MM.1S (cell line): ENCODE measurements at regions not wholly inside any gene's neighbourhood (a gene's known extent, or its start where the extent isn't known, plus 50 kb on each side); places are given as distances from the start of the nearest gene placed in this dataset.

ENCODE experiments used
- DNase-seq: peaks from one replicate; pipeline ENCODE4 v3.0.0-alpha.2; 2015
- H2AFZ ChIP-seq: fragments of 300-600 bp; sonication (generic); 2 replicates; pipeline ENCODE4 v1.6.0; 2016; ENCODE audit warnings: antibody characterized with exemption, low read length
- H3F3A ChIP-seq: fragments of 300-600 bp; sonication (generic); 2 replicates; pipeline ENCODE4 v1.6.1; 2016; ENCODE audit warnings: mild to moderate bottlenecking, antibody characterized with exemption, low read length, moderate library complexity, mixed read lengths; ENCODE audit not compliant: insufficient read depth
- H3K27ac ChIP-seq: fragments of 300-600 bp; sonication (generic); 2 replicates; pipeline ENCODE4 v1.5.1; 2016; ENCODE audit warnings: mild to moderate bottlenecking, low read length
- H3K27me3 ChIP-seq: fragments of 300-600 bp; sonication (generic); replicated peaks from 2 replicates; pipeline ENCODE4 v1.6.0; 2016; ENCODE audit warnings: low read length; ENCODE audit not compliant: insufficient read depth
- H3K36me3 ChIP-seq: fragments of 300-600 bp; sonication (generic); replicated peaks from 2 replicates; pipeline ENCODE4 v1.6.1; 2016; ENCODE audit warnings: mild to moderate bottlenecking, low read length, mixed read lengths; ENCODE audit not compliant: insufficient read depth
- H3K4me1 ChIP-seq: fragments of 300-600 bp; sonication (generic); 2 replicates; pipeline ENCODE4 v1.6.1; 2016; ENCODE audit warnings: low read length, mixed read lengths
- H3K4me2 ChIP-seq: fragments of 300-600 bp; sonication (generic); 2 replicates; pipeline ENCODE4 v1.6.0; 2016; ENCODE audit warnings: low read depth, low read length
- H3K4me3 ChIP-seq: fragments of 300-600 bp; sonication (generic); 2 replicates; pipeline ENCODE4 v1.5.1; 2016; ENCODE audit warnings: low read length, mixed read lengths
- H3K79me2 ChIP-seq: fragments of 300-600 bp; sonication (generic); 2 replicates; pipeline ENCODE4 v1.6.1; 2016; ENCODE audit warnings: mixed run types, low read length, mixed read lengths
- H3K9ac ChIP-seq: fragments of 300-600 bp; sonication (generic); 2 replicates; pipeline ENCODE4 v1.6.1; 2016; ENCODE audit warnings: low read length, mixed read lengths
- H3K9me2 ChIP-seq: fragments of 300-600 bp; sonication (generic); replicated peaks from 2 replicates; pipeline ENCODE4 v1.6.1; 2016; ENCODE audit warnings: mild to moderate bottlenecking, low read length, mixed read lengths; ENCODE audit not compliant: insufficient read depth
- H3K9me3 ChIP-seq: fragments of 300-600 bp; sonication (generic); replicated peaks from 2 replicates; pipeline ENCODE4 v1.6.1; 2016; ENCODE audit warnings: mild to moderate bottlenecking, low read length, mixed read lengths; ENCODE audit not compliant: insufficient read depth
- H4K20me1 ChIP-seq: fragments of 300-600 bp; sonication (generic); 2 replicates; pipeline ENCODE4 v1.6.1; 2016; ENCODE audit warnings: mild to moderate bottlenecking, low read length, moderate library complexity, mixed read lengths; ENCODE audit not compliant: insufficient read depth
- CTCF ChIP-seq: fragments of 300-600 bp; sonication (generic); IDR thresholded peaks from 2 replicates; pipeline ENCODE4 v1.5.1; 2016; ENCODE audit warnings: antibody characterized with exemption, low read length, mixed read lengths
- EZH2 ChIP-seq: fragments of 300-600 bp; sonication (generic); optimal IDR thresholded peaks from 2 replicates; pipeline ENCODE3; 2017; ENCODE audit warnings: low read depth, mild to moderate bottlenecking, antibody characterized with exemption, low read length, mixed read lengths
- EZH2phosphoT487 ChIP-seq: fragments of 300-600 bp; sonication (generic); IDR thresholded peaks from 2 replicates; pipeline ENCODE4 v1.6.1; 2018; ENCODE audit warnings: antibody characterized with exemption, low read length

- H3K4me3 ChIP-seq, result no peak overlapping the region
Measured at GRCh38 chr3:107044677-107045076, 332.6 kb upstream of the CCDC54 start.

DNA sequence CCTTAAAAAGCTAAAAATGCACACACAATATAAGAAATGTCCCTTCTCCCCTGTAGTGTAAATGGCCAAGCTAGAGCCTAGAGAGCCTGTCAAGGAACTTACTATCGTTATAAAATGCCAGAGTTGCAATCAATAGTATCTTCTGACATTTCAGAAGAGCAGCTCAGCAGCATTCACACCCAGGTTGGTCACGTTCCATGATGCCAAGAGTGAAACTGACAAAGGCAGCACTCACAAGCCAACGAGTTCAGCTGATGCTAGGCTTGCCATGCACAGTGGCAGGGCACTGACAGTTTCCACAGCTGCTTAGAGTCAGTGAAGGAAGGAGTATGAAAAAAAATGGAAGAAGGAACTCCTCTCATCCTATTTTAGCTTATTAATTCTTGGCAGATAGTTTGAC, 331.4 kb upstream of the CCDC54 start:
- H3K27ac ChIP-seq, result no peak overlapping the region
- H3K9ac ChIP-seq, result no peak overlapping the region
- H3K9me3 ChIP-seq, result no peaks in the 10 kb centered on the region
- H3K36me3 ChIP-seq, result no peaks in the 10 kb centered on the region
- no peaks in the 10 kb centered on the region for H3K9me2 ChIP-seq
- no peaks in the 10 kb centered on the region for H3F3A ChIP-seq
- no peak for TF ChIP-seq EZH2phosphoT487
- TF ChIP-seq CTCF, result no peak
- TF ChIP-seq EZH2, result no peak
- no peak overlapping the region for H3K4me2 ChIP-seq
- H3K4me1 ChIP-seq, result no peaks in the 10 kb centered on the region
- H3K4me3 ChIP-seq, result no peak overlapping the region
- no peak for DNase-seq
- no peaks in the 10 kb centered on the region for H4K20me1 ChIP-seq
- no peak overlapping the region for H2AFZ ChIP-seq
- no peaks in the 10 kb centered on the region for H3K27me3 ChIP-seq
- no peaks in the 10 kb centered on the region for H3K79me2 ChIP-seq

More at GRCh38 chr3:107044677-107045076, 332.6 kb upstream of the CCDC54 start:
- Histone ChIP-seq H2AFZ (no peak overlapping the region), H3K79me2 (no peaks in the 10 kb centered on the region), H4K20me1 (no peaks in the 10 kb centered on the region), H3K27ac (no peak overlapping the region), H3F3A (no peaks in the 10 kb centered on the region), H3K9me2 (no peaks in the 10 kb centered on the region), H3K27me3 (no peaks in the 10 kb centered on the region), H3K9me3 (no peaks in the 10 kb centered on the region), H3K36me3 (no peaks in the 10 kb centered on the region), H3K9ac (no peak overlapping the region), H3K4me1 (no peaks in the 10 kb centered on the region), H3K4me2 (no peak overlapping the region)
- DNase-seq, result no peak
- TF ChIP-seq CTCF (no peak), EZH2 (no peak), EZH2phosphoT487 (no peak)

GRCh38 chr3:107055181-107055942, 321.9 kb upstream of the CCDC54 start:
- H3K9ac ChIP-seq, result no peak overlapping the region
- no peaks in the 10 kb centered on the region for H3K36me3 ChIP-seq
- H3K4me1 ChIP-seq, result no peaks in the 10 kb centered on the region
- no peaks in the 10 kb centered on the region for H3K9me3 ChIP-seq
- no peaks in the 10 kb centered on the region for H3K27me3 ChIP-seq
- no peak for DNase-seq
- H4K20me1 ChIP-seq, result no peaks in the 10 kb centered on the region
- no peak overlapping the region for H2AFZ ChIP-seq
- no peaks in the 10 kb centered on the region for H3F3A ChIP-seq
- TF ChIP-seq CTCF (no peak), EZH2phosphoT487 (no peak), EZH2 (no peak)
- no peak overlapping the region for H3K4me3 ChIP-seq
- no peak overlapping the region for H3K4me2 ChIP-seq
- no peak overlapping the region for H3K27ac ChIP-seq
- H3K9me2 ChIP-seq, result no peaks in the 10 kb centered on the region
- no peaks in the 10 kb centered on the region for H3K79me2 ChIP-seq
